HG02759 (cell line): ENCODE measurements at regions not wholly inside any gene's neighbourhood (a gene's known extent, or its start where the extent isn't known, plus 50 kb on each side); places are given as distances from the start of the nearest gene placed in this dataset.

Experiments used
- ATAC-seq: cut with Tn5 transposase; IDR thresholded peaks from one replicate; pipeline ENCODE4 v1.9.1; 2021; ENCODE audit warnings: mild to moderate bottlenecking, moderate library complexity; ENCODE audit not compliant: unreplicated experiment

DNA sequence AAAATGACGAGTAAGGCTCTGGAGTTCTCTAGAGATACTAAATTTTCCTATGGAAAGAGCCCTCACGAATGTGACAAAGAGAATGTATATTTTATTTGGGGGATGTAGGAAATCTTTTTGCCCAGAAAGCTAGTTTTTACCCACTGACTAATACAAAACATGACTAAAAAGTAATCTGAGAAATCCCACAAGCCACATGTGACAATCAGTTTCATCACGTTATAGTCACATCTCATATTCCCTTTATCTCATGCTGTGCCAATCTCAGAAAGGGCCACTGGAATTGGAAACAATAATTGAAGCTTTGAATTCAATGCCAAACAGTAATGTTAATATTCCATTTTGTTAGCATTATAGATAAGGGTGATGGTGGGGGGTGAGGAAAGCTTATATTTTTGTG, 509.0 kb upstream of the GOLIM4 start:
- no peak for ATAC-seq

DNA sequence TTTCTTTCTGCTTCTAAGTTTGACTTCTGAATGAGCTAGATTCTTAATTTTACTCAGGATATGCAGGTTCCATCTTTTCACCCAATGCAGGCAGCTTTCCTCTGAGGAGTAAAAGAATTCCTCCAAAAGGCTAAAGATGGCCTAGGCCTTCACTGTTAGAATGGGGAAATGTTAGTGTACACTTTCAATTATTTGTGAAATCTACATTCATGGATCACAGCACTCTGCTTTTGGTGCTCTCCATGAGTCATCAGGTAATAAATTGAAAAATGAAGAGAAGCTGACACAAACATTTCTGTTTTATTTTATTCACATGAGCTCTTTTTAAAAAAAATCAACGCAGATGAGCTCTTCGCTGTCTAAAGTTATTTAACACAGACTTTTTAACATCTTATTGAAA, 502.5 kb upstream of the GOLIM4 start:
- no peak for ATAC-seq

DNA sequence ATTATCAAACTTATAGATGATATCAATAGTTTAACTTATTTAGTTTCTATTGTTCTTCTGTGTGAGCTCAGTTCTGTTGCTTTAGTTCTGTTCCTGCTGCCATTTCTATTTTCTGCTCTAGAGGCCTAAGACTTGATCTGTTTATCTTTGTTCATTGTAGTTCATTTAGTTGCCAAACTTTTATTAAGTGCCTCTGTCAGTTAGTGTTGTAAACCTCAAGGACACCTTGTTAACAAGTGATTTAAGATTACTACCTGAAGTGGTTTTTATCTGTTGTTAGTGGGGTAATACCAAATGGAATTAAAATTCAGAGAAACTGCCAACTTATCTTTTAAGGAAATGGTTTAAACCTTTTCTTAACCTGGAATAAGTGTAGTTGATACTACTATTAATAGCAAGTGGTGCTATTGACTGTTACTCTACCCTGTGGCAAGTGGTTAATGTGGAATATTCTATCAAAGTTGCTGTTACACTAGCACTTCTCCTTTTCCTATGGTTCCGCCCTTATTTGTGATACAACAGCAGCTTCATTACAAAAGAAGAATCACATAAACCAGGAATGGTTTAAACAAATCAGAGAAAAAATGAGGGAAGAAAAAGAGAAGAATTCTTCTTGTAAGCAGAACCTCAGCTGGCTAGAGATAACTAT, 500.6 kb upstream of the GOLIM4 start:
- ATAC-seq: no peak

DNA sequence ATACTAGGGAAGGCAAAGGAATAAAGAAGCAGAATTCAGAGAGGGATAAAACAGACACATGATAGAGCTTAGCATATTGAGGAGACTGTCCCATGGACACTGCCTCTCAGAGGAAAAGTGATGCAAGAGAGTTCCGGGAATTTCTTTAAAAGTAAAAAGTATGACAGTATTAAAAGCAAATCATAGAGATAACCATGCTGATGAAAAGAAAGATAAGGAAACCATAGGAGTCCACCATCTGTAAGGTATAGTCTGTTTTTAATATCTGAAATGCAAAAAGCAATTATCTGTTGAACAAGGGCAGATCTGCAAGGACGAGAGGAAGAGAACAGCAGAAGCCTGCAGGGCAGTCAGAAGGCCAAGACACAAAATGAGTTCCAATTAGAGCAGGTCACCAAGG, 495.9 kb upstream of the GOLIM4 start:
- ATAC-seq: no peak

DNA sequence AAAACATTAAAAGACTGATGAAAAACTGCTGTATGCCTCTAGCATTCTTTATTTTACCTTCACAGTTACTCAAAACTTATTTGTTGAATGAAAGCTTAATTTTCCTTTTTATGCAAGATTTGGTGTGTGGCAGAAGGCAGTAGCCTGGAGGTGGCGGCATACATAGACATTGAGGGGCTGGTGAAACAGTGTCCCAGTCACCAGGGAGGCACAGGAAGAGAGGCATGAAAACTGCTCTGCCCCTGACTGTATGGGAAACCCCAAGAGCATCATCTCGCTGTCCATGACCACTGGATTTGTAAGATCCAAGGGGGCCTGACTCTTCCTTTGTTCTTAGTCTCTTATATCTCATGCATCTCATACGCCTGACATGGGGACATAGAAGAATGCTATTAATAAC, 493.7 kb upstream of the GOLIM4 start:
- no peak for ATAC-seq

DNA sequence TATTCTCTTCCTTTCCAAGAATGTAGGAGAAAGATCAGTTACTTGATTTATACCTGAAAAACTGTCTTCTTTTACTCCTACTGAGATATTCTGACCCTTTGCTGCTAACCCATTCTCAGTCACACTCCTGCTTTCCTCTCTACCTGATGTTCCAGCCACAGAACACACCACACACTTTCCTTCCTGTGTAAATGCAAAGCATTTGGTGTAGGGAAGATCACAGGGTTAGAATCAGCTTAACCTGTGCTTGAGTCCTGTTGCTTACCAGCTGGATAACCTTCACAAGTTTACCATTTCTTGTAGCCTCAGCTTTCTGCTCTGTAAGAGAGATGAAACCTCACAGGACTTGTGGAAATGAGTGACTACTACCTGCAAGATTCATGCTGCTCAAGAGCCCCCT, 489.8 kb upstream of the GOLIM4 start:
- no peak for ATAC-seq

DNA sequence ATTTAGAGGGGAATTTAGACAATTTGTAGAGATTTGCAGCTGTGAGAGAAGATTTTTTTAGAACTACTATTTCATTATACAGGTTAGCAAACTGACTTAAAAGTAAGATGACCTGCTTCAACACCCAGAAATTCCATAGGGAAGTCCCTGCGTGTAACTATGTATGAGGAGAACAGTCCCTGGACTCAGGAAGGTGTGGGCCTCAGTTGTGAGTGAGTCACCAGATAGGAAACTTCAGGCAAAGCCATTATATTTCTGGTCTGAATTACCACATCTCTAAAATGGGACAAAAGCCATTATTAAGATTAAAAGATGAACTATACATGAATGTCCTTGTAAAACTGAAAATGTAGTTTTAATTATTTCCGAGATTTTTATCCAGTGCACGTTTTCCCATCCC, 488.3 kb upstream of the GOLIM4 start:
- no peak for ATAC-seq

DNA sequence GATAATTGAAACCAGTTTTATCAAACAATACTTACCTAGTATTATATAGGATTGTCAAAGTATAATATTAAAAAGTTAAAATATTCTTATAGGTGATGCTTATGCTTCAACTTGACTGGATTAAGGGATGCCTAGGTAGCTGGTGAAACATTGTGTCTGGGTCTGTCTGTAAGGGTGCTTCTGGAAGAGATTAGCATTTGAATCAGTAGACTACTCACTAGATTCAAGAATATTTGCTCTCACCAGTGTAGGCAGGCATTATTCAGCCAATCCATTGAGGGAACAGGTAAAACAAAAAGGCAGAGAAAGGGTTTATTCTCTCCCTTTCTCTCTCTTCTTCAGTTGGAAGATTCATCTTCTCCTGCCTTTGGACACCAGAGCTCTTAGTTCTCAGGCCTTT, 486.8 kb upstream of the GOLIM4 start:
- no peak for ATAC-seq

DNA sequence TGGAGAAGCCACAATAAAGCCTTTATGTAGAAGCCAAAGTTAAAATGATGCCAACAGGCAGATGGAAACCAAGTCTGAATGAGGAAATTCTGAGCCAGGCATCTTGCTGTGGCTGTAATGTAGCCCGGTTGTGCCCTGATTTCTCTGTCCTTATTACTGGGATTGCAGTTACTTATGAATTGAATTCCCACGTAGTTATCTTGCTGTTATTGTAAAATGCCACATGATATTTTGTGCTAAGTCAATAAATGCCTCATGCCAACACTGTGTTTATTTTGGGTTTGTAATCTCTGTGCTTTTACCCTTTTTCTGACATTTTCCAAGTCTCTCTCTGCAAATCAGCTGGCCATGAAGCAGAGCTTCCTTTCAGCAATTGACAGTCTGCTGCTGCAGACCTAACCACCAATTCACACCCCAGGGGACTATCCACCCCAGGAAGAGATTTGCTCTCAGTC, 486.1 kb upstream of the GOLIM4 start:
- no peak for ATAC-seq

DNA sequence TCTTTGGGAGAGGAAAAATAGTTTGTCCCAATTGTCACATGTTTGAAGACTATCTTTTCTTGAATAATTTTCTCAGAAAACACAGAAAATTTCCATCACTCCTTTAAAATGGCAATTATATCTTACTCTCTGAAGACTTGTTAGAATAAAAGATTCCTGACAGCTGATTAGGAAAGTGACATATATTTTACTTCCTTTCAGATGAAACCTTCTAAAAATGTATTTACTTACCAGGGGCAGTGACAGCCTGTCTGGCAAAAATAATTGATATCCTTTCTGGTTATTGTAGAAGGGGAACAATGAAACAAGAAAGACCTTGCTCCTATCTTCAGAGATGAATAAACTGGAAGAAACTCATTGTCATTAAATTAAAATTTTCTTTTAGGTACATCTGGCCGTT, 483.3 kb upstream of the GOLIM4 start:
- ATAC-seq: no peak

DNA sequence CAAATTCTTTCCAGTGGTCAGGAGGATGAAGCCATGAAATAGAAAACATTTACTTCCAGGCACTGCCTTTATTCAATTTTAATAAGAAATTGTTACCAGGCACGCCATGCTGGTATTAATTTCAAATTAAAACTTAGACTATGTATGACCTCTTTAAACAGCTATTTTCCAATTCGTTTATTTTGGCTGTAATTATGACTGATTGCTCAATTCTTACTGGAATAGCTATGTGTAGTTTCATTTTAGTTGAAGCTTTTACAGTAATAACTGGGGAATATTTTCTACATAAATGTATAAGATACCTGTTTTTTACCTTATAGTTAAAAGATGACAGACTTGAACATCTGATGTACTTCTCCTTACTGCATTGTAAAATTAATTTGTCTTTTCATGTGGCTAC, 480.0 kb upstream of the GOLIM4 start:
- no peak for ATAC-seq

DNA sequence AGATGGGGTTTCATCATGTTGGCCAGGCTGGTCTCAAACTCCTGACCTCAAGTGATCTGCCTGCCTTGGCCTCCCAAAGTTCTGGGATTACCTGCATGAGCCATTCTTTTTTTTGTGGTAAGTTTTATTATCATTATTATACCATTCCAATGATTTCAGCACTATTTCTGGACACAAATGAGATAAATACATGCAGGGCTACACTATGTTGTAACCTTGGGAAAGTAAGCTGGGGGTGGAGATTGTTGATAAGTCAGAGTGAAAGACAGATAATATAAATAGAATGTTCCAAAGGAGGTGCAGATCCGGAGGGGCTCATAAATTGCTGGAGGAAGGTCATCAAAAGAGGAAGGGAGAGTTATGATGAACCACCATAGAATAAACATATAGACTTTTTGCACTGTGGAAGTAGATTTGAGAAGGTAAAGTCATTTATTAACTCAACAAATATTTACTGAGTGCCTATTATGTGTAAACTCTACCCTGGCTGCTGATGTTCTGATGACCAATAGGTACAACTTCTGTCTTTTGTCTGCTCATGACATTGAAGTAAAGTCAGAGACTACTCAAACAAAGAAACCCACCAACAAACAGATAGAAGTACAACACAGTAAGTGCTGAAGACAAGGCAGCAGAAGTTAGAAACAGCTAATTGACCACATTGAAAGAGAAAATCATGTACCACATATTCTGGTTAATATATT, 478.9 kb upstream of the GOLIM4 start:
- ATAC-seq: no peak

DNA sequence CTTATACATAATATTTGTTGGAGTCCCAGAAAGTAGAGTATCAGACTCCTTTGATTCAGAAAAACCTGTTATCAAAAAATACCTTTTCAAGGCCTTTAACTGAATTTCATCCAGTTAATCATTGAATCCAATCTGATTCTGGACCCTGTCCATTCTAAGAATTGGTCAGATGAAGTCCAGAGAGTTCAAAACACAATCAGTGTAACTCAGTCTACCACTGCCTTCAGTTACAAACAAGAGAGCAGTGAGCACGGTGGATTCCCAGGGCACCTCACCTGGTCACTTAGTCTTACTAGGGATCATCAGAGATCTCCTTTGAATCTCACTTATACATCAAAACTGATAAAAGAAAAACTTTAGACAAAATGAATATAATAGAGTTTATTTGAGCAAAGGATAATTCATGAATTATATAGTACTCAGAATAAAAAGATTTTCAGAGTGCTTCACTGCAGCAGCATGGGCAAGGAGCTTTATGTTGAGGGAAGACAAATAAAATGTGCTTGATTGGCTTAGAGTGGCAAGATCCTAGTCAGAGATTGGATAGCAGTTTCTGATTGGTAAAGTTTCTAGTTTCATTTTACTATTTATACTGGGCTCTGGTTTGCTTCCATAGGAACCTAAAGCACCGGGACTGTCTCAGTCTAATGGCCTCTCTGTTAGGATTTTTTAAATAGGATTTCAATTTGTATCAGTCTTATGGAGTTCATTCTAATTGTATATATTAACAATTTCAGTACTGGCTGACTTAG, 474.9 kb upstream of the GOLIM4 start:
- ATAC-seq: no peak

DNA sequence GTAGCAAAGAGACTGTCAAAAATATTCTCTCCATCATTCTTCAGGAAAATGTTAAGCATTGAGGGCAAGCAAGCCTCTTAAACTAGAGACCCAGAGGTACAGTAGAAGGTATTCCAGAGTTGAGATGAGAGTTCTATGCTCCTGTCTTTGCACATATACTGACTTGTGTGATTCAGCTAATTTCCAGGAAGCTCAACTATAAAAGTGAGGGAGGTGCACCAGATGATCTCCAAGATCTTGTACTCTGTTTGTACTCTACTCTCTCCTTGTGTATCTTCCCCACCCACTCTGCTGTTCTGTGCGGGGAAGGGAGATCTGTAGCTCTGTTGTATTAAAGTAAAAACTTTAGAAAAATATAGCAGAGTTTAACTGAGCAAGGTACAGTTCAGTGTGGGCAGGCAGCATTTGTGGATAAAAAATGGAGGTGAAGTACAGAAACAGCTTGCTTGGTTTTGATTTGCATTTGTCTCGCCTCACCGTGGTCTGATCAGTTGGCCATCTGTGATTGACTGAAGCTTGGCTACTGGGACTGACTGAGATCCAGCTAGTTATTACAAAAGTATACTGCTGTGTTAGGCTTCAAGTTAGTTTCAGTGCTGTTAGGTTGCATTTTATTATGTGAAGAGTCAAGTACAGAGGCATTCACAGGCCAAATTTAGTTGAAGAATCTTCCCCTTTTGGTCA, 463.1 kb upstream of the GOLIM4 start:
- ATAC-seq: no peak

DNA sequence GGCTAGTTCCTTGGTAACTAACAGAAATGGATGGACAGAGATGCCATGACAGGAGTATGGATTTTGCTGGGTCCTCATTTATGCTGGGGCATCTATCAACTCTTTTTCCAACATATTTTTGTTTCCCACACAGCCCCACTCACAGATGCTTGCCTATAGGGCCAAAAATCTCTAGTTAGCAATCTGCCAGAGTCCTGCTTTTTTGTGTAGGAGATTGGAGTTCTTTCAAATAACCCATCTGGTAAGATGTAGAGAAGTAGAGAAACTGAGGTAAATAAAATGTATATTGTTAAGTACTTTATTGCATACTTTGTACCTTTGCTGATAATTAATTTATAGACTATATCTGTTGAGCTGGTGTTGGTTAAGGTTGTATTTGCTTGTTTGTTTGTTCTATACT, 456.5 kb upstream of the GOLIM4 start:
- ATAC-seq: no peak

DNA sequence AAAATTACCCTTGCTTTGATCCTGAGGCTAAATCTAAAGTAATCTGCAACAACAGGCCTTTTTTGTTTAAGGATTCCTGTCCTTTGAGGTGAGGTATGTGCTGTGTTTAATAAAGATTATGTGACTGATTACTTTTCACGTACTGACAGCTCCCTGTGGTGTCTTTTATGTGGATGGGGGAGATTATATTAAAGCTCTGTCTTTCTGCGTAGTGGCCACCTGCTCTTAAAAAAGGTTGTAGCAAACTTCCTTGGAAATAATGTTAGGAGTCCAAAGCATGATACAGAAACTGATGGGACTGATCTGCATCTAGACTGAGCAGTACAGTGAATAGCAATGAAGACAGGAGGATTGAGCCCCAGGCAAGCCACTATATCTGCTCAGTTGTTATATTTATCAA, 453.0 kb upstream of the GOLIM4 start:
- no peak for ATAC-seq

DNA sequence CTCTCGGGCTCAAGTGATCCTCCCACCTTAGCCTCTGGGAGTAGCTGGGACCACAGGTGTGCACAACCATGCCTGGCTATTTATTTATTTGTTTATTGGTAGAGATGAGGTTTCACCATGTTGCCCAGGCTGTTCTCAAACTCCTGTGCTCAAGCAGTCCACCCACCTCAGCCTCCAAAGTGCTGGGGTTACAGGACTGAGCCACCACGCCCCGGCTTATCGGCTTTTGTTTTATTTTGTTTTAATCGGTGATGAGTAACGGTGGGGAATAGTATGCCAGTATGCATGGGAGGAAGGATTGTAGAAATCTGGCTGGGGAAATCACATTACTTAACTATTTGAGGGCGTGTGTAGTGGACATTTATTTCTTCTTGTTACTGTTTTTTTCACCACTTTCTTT, 451.0 kb upstream of the GOLIM4 start:
- ATAC-seq: no peak

DNA sequence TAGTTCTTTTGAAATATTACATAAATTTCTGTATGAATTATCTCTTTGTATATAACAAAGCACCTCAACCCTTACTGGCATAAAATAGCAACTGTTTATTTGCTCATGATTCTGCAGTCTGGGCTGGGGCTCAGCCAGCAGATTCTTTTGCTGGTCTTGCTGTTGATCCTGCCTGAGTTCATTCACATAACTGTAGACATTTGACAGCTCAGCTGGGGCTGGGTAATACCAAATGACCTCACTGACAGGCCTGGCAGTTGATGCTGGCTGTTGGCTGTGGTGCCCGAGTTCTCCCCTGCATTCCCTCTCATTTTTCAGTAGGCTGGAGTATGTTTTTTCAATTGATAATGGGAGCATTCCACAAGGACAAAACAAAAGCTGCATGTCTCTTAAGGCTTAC, 449.9 kb upstream of the GOLIM4 start:
- ATAC-seq: no peak

DNA sequence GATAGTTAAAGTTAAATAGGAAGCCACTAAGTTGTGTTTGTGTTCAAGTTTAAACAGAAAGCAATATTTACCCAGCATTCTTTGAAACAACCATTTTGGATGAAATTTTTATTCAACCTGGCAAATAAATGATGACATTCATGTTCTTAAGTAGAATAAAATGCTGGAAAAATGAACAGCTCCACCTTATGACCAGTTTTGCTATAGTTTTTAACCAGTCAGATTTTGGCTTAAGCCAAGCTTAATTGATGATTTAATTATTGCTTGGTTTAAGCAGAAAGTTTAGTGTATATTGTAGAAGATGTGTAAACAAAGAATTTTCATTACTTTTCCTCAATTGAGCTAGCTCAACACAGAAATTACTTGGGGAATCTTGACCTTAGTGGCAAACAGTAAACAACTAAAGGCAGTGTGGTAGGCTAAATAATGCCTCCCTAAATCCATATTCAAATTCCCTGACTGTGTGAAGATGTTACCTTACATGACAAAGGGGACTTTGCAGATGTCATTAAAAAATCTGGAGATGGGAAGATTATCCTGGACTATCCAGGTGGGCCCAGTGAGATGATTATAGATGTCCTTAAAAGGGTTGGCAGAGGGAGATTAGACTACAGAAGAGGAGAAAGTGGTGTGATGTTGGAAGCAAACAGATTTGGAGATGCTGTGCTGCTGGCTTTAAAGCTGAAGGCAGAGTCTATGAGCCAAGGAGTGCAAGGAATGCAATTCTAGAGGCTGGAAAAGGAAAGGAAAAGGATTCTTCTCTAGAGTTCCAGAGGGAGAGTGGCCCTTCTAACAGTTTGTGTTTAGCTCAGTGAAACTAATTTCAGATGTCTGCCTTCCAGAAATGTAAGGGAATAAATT, 448.6 kb upstream of the GOLIM4 start:
- ATAC-seq: no peak

DNA sequence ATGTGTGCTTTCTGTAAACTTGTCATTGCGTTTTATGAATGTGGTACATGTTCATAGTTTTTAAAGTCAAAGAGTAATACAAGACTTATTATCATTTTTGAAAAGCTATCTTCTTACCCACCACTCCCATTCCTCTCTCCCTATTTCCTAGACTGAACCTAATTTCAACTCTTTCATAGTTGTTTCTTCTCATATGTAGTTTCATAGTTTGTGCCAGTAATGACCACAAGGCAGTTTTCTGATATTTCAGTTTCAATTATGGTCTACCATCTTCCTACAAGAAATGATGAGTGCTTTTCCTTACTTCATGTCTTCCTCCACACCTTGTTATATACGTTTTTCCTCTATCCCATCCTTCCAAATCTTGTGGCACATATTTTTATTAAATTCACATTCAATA, 445.0 kb upstream of the GOLIM4 start:
- ATAC-seq: no peak

DNA sequence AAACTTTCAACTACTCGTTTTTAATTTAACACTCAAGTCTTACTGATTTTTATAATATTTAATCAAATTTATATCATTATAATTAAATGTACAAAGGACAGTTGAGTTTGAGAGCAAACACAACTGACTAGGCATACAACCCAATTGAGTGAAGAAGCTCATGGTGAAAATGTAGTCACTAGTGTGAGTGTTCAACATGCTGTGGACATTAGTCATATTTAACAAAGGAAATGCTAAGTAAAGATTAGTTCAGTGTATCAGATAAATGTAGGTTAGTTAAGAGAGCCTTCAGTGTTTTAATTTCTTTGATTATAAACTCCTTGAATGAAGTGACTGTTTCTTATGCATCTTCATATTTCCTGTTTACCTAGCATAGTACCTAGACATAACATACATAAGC, 444.2 kb upstream of the GOLIM4 start:
- no peak for ATAC-seq
